T-helper 2 cell treated with Interferon-gamma antibody and Interleukin-4, amounts not matched to agents 5 μg/mL and 100 μg/mL, for 36 hours (primary cell): ENCODE measurements at regions not wholly inside any gene's neighbourhood (a gene's known extent, or its start where the extent isn't known, plus 50 kb on each side); places are given as distances from the start of the nearest gene placed in this dataset.
"Not testable (repeated sequence)": the region's sequence is repeated elsewhere in the genome, so short reads cannot be mapped to it uniquely, and the experiment has no call there.

ENCODE experiments used
- DNase-seq: peaks from one replicate; pipeline ENCODE4 v3.0.0; 2021; ENCODE audit warnings: low spot score
- H3K27ac Mint-ChIP-seq: one replicate; pipeline ENCODE4 v1.8.0; 2021; ENCODE audit warnings: mild to moderate bottlenecking, mixed read lengths
- H3K27me3 Mint-ChIP-seq: one replicate; pipeline ENCODE4 v1.8.0; 2021; ENCODE audit warnings: low read depth, mixed read lengths
- H3K36me3 Mint-ChIP-seq: one replicate; pipeline ENCODE4 v1.8.0; 2021; ENCODE audit warnings: low read depth, mixed read lengths
- H3K4me1 Mint-ChIP-seq: one replicate; pipeline ENCODE4 v1.8.0; 2021; ENCODE audit warnings: low read depth, mixed read lengths
- H3K4me3 Mint-ChIP-seq: one replicate; pipeline ENCODE4 v1.8.0; 2022; ENCODE audit warnings: mild to moderate bottlenecking, moderate library complexity, mixed read lengths
- H3K9me3 Mint-ChIP-seq: one replicate; pipeline ENCODE4 v1.8.0; 2021; ENCODE audit warnings: mixed read lengths

DNA sequence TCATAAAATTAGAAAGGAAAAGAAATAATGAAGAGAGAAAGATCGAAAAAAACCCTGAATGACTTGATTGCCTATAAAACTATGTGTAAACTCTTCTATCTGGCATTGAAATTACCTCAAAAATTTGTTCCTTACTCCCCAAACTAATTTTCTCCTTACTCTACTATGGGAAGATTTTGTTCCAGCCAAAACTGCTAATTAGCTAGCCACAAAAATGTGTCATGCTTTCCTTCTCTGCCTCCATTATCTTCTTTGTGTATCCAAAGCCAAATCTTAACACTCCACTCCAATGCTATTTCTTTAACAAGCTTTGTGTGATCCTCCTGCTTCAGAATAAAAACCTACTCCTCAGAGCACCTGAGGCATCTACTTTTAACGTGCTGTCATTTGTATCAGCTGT lies 831.2 kb downstream of the METTL15 start:
- peaks cover 47% of the 10 kb centered on the region for H3K9me3 Mint-ChIP-seq
- no peaks in the 10 kb centered on the region for H3K4me1 Mint-ChIP-seq
- H3K27ac Mint-ChIP-seq, result no peak overlapping the region
- DNase-seq, result no peak
- H3K4me3 Mint-ChIP-seq, result no peak overlapping the region
- no peaks in the 10 kb centered on the region for H3K36me3 Mint-ChIP-seq
- H3K27me3 Mint-ChIP-seq, result no peaks in the 10 kb centered on the region

DNA sequence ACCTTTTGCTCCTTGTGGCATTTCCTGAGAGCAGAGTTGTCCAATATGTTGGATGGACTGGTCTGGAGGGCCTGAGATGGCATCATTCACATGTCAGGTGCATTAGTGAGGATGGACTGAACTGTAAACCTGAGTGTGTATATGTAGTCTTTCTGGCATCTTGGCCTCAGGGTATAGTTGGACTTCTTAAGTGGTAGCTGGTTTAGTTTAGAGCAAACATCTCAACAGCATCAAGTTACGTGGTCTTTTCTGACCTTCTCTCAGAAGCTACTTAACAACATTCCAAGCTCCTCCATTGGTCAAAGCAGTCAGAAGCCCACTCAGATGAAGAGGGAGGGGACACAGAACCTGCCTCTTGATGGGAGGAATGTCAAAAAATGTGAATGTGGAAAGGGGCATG lies 829.9 kb downstream of the METTL15 start:
- no peak overlapping the region for H3K4me3 Mint-ChIP-seq
- no peaks in the 10 kb centered on the region for H3K27me3 Mint-ChIP-seq
- DNase-seq, result no peak
- peaks cover 46% of the 10 kb centered on the region for H3K9me3 Mint-ChIP-seq
- no peaks in the 10 kb centered on the region for H3K4me1 Mint-ChIP-seq
- no peaks in the 10 kb centered on the region for H3K36me3 Mint-ChIP-seq
- H3K27ac Mint-ChIP-seq, result no peak overlapping the region

DNA sequence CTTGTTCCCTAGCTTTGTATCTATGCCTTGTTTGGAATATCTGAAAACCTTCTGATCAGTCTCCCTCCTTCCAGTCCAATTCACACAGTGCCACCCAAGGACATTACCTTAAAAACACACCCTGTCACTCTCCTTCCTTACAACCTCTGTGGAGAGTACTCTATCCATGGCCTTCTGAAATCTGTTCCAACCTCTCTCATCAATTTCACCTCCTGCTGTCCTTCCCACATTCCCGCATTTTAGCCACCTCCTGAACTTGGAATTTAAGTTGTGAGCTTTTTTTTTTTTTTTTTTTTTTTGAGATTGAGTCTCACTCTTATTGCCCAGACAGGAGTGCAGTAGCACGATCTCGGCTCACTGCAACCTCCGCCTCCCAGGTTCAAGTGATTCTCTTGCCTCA lies 824.8 kb downstream of the METTL15 start:
- Mint-ChIP-seq H3K4me3 (no peak overlapping the region), H3K27ac (no peak overlapping the region), H3K27me3 (no peaks in the 10 kb centered on the region), H3K4me1 (no peaks in the 10 kb centered on the region), H3K36me3 (no peaks in the 10 kb centered on the region), H3K9me3 (peaks cover 44% of the 10 kb centered on the region)
- no peak for DNase-seq

GRCh38 chr11:28924004-28924403 lies 815.8 kb downstream of the METTL15 start:
- no peak for DNase-seq
- Mint-ChIP-seq H3K9me3 (peaks cover 36% of the 10 kb centered on the region), H3K27me3 (no peaks in the 10 kb centered on the region), H3K4me1 (no peaks in the 10 kb centered on the region), H3K4me3 (no peak overlapping the region), H3K36me3 (no peaks in the 10 kb centered on the region), H3K27ac (no peak overlapping the region)

DNA sequence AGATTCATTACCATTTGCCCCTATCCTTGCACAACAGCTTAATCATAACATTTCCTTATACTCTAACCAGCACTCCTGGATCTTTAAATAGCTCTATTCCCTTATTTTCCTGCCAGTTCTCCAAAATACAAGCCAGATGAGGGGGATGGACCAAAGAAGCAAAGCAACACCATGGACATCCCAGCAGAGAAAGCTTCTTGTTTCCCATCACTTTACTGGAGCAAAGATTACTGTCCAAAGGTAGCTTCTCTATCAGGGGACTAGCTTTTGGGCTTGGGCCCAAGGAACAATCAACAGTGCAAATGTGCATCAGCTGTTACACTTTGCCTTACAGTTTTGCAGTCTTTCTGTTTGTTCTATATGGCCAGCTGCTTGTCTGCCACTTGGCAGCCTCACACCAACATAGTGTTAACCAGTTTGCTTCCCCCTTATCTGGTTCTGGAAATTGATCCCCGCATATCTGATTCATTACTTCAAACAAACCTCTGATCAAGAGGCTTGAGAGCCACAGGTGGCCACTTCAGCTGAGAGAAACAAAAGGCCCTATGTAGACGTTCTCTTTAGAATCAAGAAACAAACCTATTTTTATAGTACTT lies 814.3 kb downstream of the METTL15 start:
- Mint-ChIP-seq H3K4me3 (no peak overlapping the region), H3K4me1 (no peaks in the 10 kb centered on the region), H3K27me3 (no peaks in the 10 kb centered on the region), H3K27ac (no peak overlapping the region), H3K36me3 (no peaks in the 10 kb centered on the region), H3K9me3 (peaks cover 41% of the 10 kb centered on the region)
- DNase-seq, result no peak

- peaks cover 44% of the 10 kb centered on the region for H3K9me3 Mint-ChIP-seq
- no peak overlapping the region for H3K4me3 Mint-ChIP-seq
- H3K4me1 Mint-ChIP-seq, result no peaks in the 10 kb centered on the region
- H3K27ac Mint-ChIP-seq, result no peak overlapping the region
- H3K36me3 Mint-ChIP-seq, result no peaks in the 10 kb centered on the region
- no peak for DNase-seq
- H3K27me3 Mint-ChIP-seq, result no peaks in the 10 kb centered on the region
Measured at GRCh38 chr11:28919194-28919593, 811.0 kb downstream of the METTL15 start.

- Mint-ChIP-seq H3K4me3 (no peak overlapping the region), H3K9me3 (peaks cover 37% of the 10 kb centered on the region), H3K27me3 (no peaks in the 10 kb centered on the region), H3K27ac (no peak overlapping the region), H3K36me3 (no peaks in the 10 kb centered on the region), H3K4me1 (no peaks in the 10 kb centered on the region)
- no peak for DNase-seq
Measured at GRCh38 chr11:28913883-28914282, 805.7 kb downstream of the METTL15 start.

DNA sequence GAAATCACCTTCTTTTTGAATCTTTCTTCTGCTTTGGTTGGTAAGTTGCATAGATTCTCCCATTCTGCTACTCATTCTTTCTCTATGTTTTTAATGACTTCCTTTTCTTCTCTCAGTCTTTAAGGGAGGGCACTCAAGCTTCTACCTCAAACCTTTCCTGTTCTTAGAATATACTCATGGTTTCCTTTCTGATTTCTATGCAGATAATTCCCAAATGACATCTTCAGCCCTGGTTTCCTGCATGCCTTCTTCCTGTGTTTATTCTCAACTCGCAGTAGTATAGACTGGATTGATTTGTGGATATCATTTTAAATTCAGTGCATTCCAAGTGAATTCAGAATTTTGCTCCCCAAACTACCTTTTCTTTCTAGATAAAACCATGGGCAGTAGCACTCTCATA lies 803.6 kb downstream of the METTL15 start:
- DNase-seq, result no peak
- peaks cover 26% of the 10 kb centered on the region for H3K9me3 Mint-ChIP-seq
- no peaks in the 10 kb centered on the region for H3K27me3 Mint-ChIP-seq
- H3K36me3 Mint-ChIP-seq, result no peaks in the 10 kb centered on the region
- H3K27ac Mint-ChIP-seq, result no peak overlapping the region
- H3K4me1 Mint-ChIP-seq, result no peaks in the 10 kb centered on the region
- no peak overlapping the region for H3K4me3 Mint-ChIP-seq

- Mint-ChIP-seq H3K27me3 (no peaks in the 10 kb centered on the region), H3K4me1 (no peaks in the 10 kb centered on the region), H3K9me3 (peaks cover 20% of the 10 kb centered on the region), H3K4me3 (no peak overlapping the region), H3K36me3 (no peaks in the 10 kb centered on the region), H3K27ac (no peak overlapping the region)
- no peak for DNase-seq
Measured at GRCh38 chr11:28910926-28911325, 802.7 kb downstream of the METTL15 start.

DNA sequence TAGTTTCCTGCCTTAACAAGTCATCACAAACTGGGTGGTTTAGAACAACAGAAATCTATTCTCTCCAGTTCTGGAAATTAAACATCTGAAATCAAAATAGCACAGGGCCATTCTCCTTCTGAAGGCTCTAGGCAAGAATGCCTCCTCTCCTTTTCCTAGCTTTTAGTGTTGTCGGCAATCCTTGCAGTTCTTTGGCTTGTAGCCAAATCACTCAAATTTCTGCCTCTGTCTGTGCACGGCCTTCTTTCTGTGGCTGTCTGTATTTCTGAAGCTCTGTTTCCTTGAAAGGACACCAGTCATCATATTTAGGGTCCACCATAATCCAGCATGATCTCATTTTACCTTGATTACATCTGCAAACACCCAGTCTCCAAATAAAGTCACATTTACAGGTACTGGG lies 795.5 kb downstream of the METTL15 start:
- no peak for DNase-seq
- no peak overlapping the region for H3K4me3 Mint-ChIP-seq
- peaks cover 8% of the 10 kb centered on the region for H3K9me3 Mint-ChIP-seq
- H3K36me3 Mint-ChIP-seq, result no peaks in the 10 kb centered on the region
- H3K27me3 Mint-ChIP-seq, result no peaks in the 10 kb centered on the region
- H3K27ac Mint-ChIP-seq, result no peak overlapping the region
- no peaks in the 10 kb centered on the region for H3K4me1 Mint-ChIP-seq

DNA sequence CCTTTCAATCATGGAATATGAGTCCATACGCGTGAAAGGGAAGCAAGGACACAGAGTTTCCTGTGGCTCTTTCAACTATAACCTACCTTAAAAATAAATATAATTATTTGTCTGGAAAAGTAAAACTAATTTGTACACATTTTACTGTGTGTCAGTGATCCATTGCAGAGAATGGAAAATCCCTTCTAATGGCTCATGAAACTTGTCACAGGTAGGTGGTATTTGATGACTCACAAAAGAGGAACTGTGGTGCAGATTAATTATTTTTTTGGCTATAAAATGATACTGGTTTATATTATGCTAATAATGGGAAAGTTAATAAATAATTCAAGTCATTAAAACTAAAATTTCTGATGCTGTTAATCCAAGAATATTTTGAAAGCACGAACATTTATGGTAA lies 792.2 kb downstream of the METTL15 start:
- H3K4me1 Mint-ChIP-seq, result no peaks in the 10 kb centered on the region
- H3K27me3 Mint-ChIP-seq, result no peaks in the 10 kb centered on the region
- DNase-seq, result no peak
- H3K9me3 Mint-ChIP-seq, result peaks cover 11% of the 10 kb centered on the region
- no peak overlapping the region for H3K27ac Mint-ChIP-seq
- H3K4me3 Mint-ChIP-seq, result no peak overlapping the region
- no peaks in the 10 kb centered on the region for H3K36me3 Mint-ChIP-seq

DNA sequence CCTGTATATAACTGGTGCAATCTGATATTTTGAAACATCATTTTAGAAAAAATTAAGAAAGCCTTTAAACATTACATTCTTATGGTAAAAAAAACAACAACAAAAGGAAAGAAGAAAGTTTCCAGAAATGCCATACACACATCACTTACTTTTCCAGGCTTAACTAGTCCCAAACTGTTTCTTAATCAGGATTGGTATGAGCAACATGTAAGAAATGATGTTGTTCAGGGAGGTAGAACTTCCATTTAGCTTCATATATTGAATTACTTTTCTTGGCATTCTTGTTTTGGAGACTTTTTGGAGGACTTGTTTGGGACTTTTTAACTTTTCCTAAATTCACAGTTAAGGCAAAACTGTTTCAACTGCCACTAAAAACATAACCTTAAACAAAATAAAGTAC lies 791.5 kb downstream of the METTL15 start:
- Mint-ChIP-seq H3K27ac (no peak overlapping the region), H3K9me3 (peaks cover 14% of the 10 kb centered on the region), H3K4me3 (no peak overlapping the region), H3K27me3 (no peaks in the 10 kb centered on the region), H3K36me3 (no peaks in the 10 kb centered on the region), H3K4me1 (no peaks in the 10 kb centered on the region)
- DNase-seq, result no peak

DNA sequence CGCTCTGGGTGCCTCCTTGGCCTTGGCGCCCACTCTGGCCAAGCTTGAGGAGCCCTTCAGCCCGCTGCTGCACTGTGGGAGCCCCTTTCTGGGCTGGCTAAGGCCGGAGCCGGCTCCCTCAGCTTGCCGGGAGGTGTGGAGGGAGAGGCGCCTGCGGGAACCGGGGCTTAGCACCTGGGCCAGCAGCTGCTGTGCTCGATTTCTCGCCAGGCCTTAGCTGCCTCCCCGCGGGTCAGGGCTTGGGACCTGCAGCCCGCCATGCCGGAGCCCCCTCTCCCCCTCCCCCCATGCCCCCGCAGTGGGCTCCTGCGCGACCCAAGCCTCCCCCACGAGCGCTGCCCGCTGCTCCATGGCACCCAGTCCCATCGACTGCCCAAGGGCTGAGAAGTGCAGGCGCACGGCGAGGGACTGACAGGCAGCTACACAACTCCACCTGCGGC lies 782.4 kb downstream of the METTL15 start:
- DNase-seq, H3K4me3 Mint-ChIP-seq, H3K36me3 Mint-ChIP-seq, H3K27me3 Mint-ChIP-seq, H3K27ac Mint-ChIP-seq, H3K4me1 Mint-ChIP-seq: not testable (repeated sequence)
- peaks cover 27% of the 10 kb centered on the region for H3K9me3 Mint-ChIP-seq

DNA sequence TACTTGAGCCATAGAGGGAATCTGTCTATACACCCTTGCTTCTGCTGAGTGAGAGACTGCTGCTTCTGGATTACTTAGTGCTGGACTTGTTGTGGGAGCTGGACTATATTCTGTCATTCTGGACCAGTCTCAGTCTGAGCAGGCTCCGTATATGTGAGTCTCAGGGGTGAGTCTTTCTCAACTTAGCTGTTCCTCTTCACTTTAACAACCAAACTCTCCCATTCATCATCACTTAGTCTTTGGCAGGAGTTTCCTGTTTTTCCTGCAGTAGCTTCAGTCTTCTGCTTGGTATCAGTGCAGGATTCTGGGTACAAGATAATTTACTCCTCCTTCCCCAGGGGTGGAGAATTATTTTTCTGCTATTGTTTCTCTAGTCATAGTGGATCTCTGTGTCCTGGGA lies 779.5 kb downstream of the METTL15 start:
- H3K27ac Mint-ChIP-seq, result no peak overlapping the region
- no peaks in the 10 kb centered on the region for H3K4me1 Mint-ChIP-seq
- H3K27me3 Mint-ChIP-seq, result no peaks in the 10 kb centered on the region
- DNase-seq, result no peak
- H3K36me3 Mint-ChIP-seq, result no peaks in the 10 kb centered on the region
- H3K4me3 Mint-ChIP-seq, result no peak overlapping the region
- peaks cover 36% of the 10 kb centered on the region for H3K9me3 Mint-ChIP-seq

GRCh38 chr11:28879869-28880268 lies 771.7 kb downstream of the METTL15 start:
- Mint-ChIP-seq H3K4me3 (no peak overlapping the region), H3K4me1 (no peaks in the 10 kb centered on the region), H3K27ac (no peak overlapping the region), H3K27me3 (no peaks in the 10 kb centered on the region), H3K36me3 (no peaks in the 10 kb centered on the region), H3K9me3 (peaks cover 23% of the 10 kb centered on the region)
- DNase-seq, result no peak
